ENCODE measurements at regions not wholly inside any gene's neighbourhood (a gene's known extent, or its start where the extent isn't known, plus 50 kb on each side); places are given as distances from the start of the nearest gene placed in this dataset.

DNA sequence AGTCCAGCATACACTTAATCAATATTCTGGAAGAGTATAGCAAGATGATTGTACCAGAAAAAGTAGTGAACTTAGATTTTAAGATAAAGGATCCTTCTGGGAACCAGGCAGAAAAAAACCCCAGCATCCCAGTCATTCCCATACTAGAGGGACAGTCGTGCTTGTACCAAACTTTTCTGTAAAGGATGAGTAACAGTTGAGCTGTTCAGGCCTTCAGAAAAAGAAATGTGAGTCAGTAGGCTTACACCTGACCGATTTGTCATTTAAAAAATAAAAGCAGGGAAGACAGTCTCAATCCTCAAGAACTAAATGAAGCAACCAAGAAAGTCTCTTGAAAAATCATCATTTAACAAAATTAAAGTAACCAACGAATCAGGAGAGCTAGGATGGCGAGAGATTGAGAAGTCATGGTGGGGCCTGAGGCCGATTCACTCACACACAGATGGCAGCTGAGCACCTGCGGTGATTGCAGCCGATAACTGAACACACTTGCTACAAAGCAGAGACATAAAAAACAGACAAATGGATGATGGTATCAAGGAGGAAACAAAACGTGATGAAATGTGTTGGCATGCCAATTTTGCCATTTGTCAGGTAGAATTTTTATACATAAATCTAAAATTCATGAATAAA lies 170.0 kb upstream of the ALKAL2 start:
- ATAC-seq (no peak), DNase-seq (ENCODE audit: low read depth, low spot score) (no peak), FAIRE-seq (no peak)
- H4K20me1 ChIP-seq (ENCODE audit: control insufficient read depth, insufficient read depth), result no peaks in the 10 kb centered on the region
- ChIA-PET CTCF (no interaction called here), POLR2A (no interaction called here), SMC1A (ENCODE audit: uncharacterized antibody, unreplicated experiment) (no interaction called here), RAD21 (ENCODE audit: unreplicated experiment) (no interaction called here)
- WGBS (ENCODE audit: insufficient coverage, insufficient replicate concordance, low lambda C conversion rate, missing lambda C conversion rate), result 12% methylated on average over 8 of the region's 8 CpGs
- H3K27me3 ChIP-seq (replicated peaks in 1 of 2; ENCODE audit: control insufficient read depth in 2 of 2, insufficient read depth in 2 of 2, low read length in 1 of 2), result no peaks in the 10 kb centered on the region; a peak in 1 of 4 replicates
- no peaks in the 10 kb centered on the region for H3K9me3 ChIP-seq (replicated peaks; ENCODE audit: control insufficient read depth, insufficient read depth, low read length)
- TF ChIP-seq IKZF2 (IDR thresholded peaks at IDR 0.05), result no peak
- TF ChIP-seq SMAD1 (IDR thresholded peaks at IDR 0.05; ENCODE audit: low read depth, partially characterized antibody), result no peak
- TF ChIP-seq RB1 (IDR thresholded peaks at IDR 0.05; ENCODE audit: borderline replicate concordance), result no peak
- no peak for TF ChIP-seq IKZF1 (conservative IDR thresholded peaks at IDR 0.05)
- TF ChIP-seq, protein P1, sequence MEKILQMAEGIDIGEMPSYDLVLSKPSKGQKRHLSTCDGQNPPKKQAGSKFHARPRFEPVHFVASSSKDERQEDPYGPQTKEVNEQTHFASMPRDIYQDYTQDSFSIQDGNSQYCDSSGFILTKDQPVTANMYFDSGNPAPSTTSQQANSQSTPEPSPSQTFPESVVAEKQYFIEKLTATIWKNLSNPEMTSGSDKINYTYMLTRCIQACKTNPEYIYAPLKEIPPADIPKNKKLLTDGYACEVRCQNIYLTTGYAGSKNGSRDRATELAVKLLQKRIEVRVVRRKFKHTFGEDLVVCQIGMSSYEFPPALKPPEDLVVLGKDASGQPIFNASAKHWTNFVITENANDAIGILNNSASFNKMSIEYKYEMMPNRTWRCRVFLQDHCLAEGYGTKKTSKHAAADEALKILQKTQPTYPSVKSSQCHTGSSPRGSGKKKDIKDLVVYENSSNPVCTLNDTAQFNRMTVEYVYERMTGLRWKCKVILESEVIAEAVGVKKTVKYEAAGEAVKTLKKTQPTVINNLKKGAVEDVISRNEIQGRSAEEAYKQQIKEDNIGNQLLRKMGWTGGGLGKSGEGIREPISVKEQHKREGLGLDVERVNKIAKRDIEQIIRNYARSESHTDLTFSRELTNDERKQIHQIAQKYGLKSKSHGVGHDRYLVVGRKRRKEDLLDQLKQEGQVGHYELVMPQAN (conservative IDR thresholded peaks at IDR 0.05), result no peak
- no peak for TF ChIP-seq EZH2 (IDR thresholded peaks at IDR 0.05; ENCODE audit: borderline replicate concordance, control insufficient read depth, low read depth, low read length)
- TF ChIP-seq, protein P2, sequence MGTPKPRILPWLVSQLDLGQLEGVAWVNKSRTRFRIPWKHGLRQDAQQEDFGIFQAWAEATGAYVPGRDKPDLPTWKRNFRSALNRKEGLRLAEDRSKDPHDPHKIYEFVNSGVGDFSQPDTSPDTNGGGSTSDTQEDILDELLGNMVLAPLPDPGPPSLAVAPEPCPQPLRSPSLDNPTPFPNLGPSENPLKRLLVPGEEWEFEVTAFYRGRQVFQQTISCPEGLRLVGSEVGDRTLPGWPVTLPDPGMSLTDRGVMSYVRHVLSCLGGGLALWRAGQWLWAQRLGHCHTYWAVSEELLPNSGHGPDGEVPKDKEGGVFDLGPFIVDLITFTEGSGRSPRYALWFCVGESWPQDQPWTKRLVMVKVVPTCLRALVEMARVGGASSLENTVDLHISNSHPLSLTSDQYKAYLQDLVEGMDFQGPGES (IDR thresholded peaks at IDR 0.05), result no peak
- no peak for TF ChIP-seq YY1 (IDR thresholded peaks at IDR 0.05; ENCODE audit: low read depth, low read length)
- TF ChIP-seq, protein P3, sequence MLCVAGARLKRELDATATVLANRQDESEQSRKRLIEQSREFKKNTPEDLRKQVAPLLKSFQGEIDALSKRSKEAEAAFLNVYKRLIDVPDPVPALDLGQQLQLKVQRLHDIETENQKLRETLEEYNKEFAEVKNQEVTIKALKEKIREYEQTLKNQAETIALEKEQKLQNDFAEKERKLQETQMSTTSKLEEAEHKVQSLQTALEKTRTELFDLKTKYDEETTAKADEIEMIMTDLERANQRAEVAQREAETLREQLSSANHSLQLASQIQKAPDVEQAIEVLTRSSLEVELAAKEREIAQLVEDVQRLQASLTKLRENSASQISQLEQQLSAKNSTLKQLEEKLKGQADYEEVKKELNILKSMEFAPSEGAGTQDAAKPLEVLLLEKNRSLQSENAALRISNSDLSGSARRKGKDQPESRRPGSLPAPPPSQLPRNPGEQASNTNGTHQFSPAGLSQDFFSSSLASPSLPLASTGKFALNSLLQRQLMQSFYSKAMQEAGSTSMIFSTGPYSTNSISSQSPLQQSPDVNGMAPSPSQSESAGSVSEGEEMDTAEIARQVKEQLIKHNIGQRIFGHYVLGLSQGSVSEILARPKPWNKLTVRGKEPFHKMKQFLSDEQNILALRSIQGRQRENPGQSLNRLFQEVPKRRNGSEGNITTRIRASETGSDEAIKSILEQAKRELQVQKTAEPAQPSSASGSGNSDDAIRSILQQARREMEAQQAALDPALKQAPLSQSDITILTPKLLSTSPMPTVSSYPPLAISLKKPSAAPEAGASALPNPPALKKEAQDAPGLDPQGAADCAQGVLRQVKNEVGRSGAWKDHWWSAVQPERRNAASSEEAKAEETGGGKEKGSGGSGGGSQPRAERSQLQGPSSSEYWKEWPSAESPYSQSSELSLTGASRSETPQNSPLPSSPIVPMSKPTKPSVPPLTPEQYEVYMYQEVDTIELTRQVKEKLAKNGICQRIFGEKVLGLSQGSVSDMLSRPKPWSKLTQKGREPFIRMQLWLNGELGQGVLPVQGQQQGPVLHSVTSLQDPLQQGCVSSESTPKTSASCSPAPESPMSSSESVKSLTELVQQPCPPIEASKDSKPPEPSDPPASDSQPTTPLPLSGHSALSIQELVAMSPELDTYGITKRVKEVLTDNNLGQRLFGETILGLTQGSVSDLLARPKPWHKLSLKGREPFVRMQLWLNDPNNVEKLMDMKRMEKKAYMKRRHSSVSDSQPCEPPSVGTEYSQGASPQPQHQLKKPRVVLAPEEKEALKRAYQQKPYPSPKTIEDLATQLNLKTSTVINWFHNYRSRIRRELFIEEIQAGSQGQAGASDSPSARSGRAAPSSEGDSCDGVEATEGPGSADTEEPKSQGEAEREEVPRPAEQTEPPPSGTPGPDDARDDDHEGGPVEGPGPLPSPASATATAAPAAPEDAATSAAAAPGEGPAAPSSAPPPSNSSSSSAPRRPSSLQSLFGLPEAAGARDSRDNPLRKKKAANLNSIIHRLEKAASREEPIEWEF (IDR thresholded peaks at IDR 0.05; ENCODE audit: insufficient replicate concordance, low read depth, low read length), result no peak
- in situ Hi-C loops (cut with MboI) (no loop called here), intact Hi-C loops (cut with micrococcal nuclease; ENCODE audit: unreplicated experiment) (no loop called here)
- no peak overlapping the region for H3K9ac ChIP-seq (ENCODE audit: control insufficient read depth, insufficient read depth, low read length)
- BruUV-seq (replicated peaks), result no TSS peak
- no peaks in the 10 kb centered on the region for H3K36me3 ChIP-seq (ENCODE audit: control insufficient read depth in 2 of 2, insufficient read depth in 2 of 2, low read length in 1 of 2)
- H3K4me2 ChIP-seq (ENCODE audit: control insufficient read depth, insufficient read depth), result no peak overlapping the region
- no peaks in the 10 kb centered on the region for H3K4me1 ChIP-seq (ENCODE audit: control insufficient read depth, insufficient read depth, low read length)
- no peaks in the 10 kb centered on the region for H3K79me2 ChIP-seq (ENCODE audit: control insufficient read depth, insufficient read depth, low read length)
- no peak overlapping the region for H2AFZ ChIP-seq (ENCODE audit: control insufficient read depth, low read depth, low read length)
- H3K27ac ChIP-seq (ENCODE audit: control insufficient read depth, insufficient read depth), result no peak overlapping the region
- no peak overlapping the region for H3K4me3 ChIP-seq

All from GM12878 (cell line).